ENCODE measurements at regions not wholly inside any gene's neighbourhood (a gene's known extent, or its start where the extent isn't known, plus 50 kb on each side); places are given as distances from the start of the nearest gene placed in this dataset.

DNA sequence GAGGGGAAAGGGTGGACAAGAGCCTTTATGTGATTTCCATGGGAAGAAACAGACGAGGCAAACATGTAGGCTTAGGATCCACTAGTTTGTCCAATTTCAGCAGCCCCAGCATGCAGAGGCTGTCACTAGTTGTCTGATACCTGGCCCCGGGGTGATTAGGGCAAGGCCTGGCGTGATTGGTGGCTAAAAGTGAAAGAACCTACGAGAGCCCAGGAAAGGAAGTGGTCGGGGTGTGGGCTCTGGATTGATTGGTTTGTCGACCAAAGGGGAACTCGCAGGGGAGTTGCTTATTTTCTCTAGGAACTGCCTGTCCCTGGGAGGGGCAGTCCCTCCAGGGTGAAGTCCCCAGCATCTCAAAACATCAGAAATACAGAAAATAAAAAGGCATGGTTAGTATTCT is 64.2 kb upstream of the UQCRFS1 start:
- TF ChIP-seq, protein P1, sequence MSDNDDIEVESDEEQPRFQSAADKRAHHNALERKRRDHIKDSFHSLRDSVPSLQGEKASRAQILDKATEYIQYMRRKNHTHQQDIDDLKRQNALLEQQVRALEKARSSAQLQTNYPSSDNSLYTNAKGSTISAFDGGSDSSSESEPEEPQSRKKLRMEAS (IDR thresholded peaks at IDR 0.05) = no peak
- TF ChIP-seq, protein P2, sequence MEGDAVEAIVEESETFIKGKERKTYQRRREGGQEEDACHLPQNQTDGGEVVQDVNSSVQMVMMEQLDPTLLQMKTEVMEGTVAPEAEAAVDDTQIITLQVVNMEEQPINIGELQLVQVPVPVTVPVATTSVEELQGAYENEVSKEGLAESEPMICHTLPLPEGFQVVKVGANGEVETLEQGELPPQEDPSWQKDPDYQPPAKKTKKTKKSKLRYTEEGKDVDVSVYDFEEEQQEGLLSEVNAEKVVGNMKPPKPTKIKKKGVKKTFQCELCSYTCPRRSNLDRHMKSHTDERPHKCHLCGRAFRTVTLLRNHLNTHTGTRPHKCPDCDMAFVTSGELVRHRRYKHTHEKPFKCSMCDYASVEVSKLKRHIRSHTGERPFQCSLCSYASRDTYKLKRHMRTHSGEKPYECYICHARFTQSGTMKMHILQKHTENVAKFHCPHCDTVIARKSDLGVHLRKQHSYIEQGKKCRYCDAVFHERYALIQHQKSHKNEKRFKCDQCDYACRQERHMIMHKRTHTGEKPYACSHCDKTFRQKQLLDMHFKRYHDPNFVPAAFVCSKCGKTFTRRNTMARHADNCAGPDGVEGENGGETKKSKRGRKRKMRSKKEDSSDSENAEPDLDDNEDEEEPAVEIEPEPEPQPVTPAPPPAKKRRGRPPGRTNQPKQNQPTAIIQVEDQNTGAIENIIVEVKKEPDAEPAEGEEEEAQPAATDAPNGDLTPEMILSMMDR (IDR thresholded peaks at IDR 0.05) = no peak
- TF ChIP-seq POLR2A (IDR thresholded peaks at IDR 0.05; ENCODE audit: low read length) = no peak
- TF ChIP-seq NR3C1 (IDR thresholded peaks at IDR 0.05) = no peak
- TF ChIP-seq SREBF2 (IDR thresholded peaks at IDR 0.05) = no peak

Measured in A549 (cell line).